ENCODE measurements at regions not wholly inside any gene's neighbourhood (a gene's known extent, or its start where the extent isn't known, plus 50 kb on each side); places are given as distances from the start of the nearest gene placed in this dataset.

- TF ChIP-seq, protein P1, sequence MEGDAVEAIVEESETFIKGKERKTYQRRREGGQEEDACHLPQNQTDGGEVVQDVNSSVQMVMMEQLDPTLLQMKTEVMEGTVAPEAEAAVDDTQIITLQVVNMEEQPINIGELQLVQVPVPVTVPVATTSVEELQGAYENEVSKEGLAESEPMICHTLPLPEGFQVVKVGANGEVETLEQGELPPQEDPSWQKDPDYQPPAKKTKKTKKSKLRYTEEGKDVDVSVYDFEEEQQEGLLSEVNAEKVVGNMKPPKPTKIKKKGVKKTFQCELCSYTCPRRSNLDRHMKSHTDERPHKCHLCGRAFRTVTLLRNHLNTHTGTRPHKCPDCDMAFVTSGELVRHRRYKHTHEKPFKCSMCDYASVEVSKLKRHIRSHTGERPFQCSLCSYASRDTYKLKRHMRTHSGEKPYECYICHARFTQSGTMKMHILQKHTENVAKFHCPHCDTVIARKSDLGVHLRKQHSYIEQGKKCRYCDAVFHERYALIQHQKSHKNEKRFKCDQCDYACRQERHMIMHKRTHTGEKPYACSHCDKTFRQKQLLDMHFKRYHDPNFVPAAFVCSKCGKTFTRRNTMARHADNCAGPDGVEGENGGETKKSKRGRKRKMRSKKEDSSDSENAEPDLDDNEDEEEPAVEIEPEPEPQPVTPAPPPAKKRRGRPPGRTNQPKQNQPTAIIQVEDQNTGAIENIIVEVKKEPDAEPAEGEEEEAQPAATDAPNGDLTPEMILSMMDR (conservative IDR thresholded peaks at IDR 0.05; ENCODE audit: low read depth in 2 of 2), result no peak
- TF ChIP-seq POLR2AphosphoS5 (IDR thresholded peaks at IDR 0.05; ENCODE audit: low read depth), result no peak
- no peak for TF ChIP-seq CREB1 (CRISPR knock-in tag; IDR thresholded peaks at IDR 0.05; ENCODE audit: low read depth)
These were observed 251.9 kb downstream of the COL4A1 start for GRCh38 chr13:110055089-110055488.
